PC-9 (cell line): ENCODE measurements at regions not wholly inside any gene's neighbourhood (a gene's known extent, or its start where the extent isn't known, plus 50 kb on each side); places are given as distances from the start of the nearest gene placed in this dataset.

Experiments used
- EZH2 ChIP-seq: fragments of 200-600 bp; sonication (generic); IDR thresholded peaks from 2 replicates; pipeline ENCODE4 v1.8.0; 2017; ENCODE audit warnings: antibody characterized with exemption, low read depth
- TF ChIP-seq, protein P1 (sequence below): fragments of 200-600 bp; sonication (generic); conservative IDR thresholded peaks from 2 replicates; pipeline ENCODE4 v1.6.1; 2017; ENCODE audit warnings: mixed run types, antibody characterized with exemption, mild to moderate bottlenecking, moderate library complexity

DNA sequence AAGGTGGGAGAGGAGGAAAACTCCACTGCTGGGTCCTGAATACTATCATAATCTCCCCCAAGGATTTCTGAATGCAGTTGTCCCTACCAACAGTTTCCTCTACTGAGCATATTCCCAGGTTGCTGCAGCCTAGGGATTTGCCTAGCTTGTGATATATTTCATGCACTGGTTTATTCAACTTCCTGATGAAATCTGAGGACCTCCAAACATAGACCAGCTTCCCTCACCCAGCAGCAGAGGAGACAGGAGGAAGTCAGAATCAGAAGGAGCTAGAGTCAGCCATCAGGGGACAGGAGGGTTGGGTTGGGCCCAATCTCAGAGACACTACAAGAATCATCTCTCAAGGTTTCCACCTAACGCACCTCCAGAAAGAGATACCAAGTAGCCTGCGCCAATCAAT lies 138.4 kb upstream of the TOP1 start:
- TF ChIP-seq EZH2, result no peak
- TF ChIP-seq, protein P1, sequence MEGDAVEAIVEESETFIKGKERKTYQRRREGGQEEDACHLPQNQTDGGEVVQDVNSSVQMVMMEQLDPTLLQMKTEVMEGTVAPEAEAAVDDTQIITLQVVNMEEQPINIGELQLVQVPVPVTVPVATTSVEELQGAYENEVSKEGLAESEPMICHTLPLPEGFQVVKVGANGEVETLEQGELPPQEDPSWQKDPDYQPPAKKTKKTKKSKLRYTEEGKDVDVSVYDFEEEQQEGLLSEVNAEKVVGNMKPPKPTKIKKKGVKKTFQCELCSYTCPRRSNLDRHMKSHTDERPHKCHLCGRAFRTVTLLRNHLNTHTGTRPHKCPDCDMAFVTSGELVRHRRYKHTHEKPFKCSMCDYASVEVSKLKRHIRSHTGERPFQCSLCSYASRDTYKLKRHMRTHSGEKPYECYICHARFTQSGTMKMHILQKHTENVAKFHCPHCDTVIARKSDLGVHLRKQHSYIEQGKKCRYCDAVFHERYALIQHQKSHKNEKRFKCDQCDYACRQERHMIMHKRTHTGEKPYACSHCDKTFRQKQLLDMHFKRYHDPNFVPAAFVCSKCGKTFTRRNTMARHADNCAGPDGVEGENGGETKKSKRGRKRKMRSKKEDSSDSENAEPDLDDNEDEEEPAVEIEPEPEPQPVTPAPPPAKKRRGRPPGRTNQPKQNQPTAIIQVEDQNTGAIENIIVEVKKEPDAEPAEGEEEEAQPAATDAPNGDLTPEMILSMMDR, result no peak
